Right forelimb (tissue), 1 donor: ENCODE measurements at regions not wholly inside any gene's neighbourhood (a gene's known extent, or its start where the extent isn't known, plus 50 kb on each side); places are given as distances from the start of the nearest gene placed in this dataset.
A peak's percentile ranks its signal among the peaks of the same experiment; 100 is the strongest.

Experiments
- DNase-seq: peaks from one replicate; pipeline ENCODE4 v3.0.0-alpha.2; 2018

- peak; percentile 47 for DNase-seq
Measured at GRCh38 chr16:66004699-66005098, 361.8 kb upstream of the CDH5 start.

GRCh38 chr16:66003201-66003600 lies 363.3 kb upstream of the CDH5 start:
- DNase-seq, result no peak

DNA sequence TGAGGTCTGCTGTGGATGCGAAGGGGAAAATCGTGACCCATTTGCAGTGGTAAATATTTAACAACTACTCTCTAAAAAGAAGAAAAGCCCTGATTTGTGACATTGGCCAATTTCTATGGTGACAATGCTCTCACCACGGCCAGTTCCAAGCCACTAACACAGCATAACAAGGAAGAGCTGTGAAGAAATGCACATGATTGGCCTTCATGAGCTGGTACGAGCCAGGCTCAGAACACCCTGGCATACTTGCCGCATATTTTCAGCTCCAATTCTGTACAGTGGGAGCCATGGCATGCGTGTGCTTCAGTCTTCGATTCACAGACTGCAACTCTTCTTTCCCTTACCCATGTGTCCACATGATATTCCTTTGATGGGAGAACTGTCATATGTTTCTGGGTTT lies 363.9 kb upstream of the CDH5 start:
- no peak for DNase-seq

DNA sequence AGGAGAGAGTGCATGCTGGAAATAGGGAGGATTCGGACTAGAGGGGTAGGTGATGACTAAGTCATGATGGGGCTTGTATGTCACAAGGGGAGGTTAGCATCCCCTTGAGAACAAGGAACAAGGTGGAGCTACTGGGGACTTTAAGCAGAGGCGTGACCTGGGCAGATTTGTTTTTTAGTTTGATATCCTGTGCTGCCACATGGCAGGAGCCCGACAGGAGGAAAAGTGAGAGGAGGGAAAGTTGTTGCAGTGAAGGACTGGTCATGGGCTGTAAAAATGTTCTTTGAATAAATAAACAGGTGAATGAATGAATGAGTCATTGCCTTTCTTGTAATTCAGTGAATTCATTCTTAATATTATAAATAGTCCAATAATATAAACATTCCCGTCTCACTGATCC lies 365.1 kb upstream of the CDH5 start:
- no peak for DNase-seq

- no peak for DNase-seq
Measured at GRCh38 chr16:65998443-65998842, 368.0 kb upstream of the CDH5 start.

- DNase-seq, result no peak
Measured at GRCh38 chr16:65994291-65994690, 372.2 kb upstream of the CDH5 start.

- no peak for DNase-seq
Measured at GRCh38 chr16:65991149-65991701, 375.3 kb upstream of the CDH5 start.

DNA sequence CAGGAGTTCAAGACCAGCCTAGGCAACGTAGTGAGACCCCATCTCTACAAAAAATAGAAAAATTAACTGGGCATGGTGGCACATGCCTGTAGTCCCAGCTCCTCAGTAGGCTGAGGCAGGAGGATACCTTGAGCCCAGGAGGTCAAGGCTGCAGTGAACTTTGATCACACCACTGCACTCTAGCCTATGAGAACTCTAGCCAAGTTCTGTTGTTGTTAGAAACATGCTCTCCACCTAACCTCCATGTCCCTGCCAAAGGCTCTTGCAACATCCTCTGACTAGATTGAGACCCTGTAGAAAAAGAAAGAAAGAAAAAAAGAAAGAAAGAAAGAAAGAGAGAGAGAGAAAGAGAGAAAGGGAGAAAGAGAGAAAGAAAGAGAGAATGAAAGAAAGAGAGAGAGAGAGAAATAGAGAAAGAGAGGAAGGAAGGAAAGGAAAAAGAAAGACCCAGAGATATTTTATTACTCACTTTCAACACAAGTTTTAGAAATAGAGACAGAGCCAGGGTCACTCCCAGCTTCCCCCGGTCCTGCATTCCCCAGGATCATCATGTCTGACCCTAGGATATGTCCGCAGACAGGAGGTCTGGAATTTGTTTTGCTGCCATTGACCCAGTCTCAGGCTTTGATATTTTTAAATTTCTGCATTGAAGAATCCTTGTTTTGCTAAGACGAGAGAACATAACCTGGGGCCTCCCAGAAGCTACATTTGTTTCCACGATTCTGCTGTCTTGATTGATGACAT lies 376.5 kb upstream of the CDH5 start:
- no peak for DNase-seq

DNA sequence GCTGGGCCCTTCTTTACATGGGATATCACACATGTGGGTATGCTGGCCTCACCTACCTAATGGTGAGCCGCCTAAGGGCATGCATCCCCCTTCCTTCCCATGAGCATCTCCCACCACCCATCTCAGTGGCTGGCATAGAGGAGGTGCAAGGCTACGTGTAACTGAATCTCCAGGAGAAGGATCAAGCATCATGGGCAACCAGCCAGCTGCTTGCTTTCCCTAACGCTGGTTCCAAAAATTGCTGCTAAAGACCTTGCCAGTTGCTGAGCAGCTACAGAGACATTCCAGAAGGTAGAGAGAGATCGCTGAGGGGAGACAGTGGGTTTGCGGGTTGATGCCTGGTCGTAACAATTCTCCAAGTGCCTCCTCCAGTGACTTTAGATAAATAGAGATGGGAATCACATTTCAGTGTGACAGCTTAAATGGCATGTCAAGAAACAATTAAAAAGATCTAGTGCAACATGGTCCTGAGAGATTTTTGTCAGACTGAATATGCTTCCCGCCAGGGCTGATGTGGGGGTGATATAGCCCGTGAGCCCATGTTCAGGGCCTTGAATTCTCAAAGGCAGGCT lies 378.4 kb upstream of the CDH5 start:
- no peak for DNase-seq

DNA sequence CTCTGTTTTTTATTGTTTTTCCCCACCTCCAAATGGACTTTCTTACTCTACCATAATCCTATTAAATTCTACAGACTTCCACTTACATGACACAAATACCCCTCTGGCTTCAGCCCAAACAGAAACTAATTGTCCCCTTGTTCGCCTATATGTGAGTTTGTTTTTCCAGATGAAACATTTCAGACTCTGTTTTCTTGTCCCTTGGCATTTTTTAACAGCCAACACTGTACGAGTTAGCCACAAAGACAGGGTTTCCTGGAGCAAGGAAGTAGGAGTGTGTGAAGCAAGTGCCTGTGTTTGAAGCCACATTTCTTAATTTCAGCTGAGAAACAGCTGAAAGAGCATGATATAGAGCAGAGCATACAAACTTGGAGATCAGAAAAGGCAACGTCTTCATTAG lies 382.2 kb upstream of the CDH5 start:
- no peak for DNase-seq

GRCh38 chr16:65981057-65981456 lies 385.4 kb upstream of the CDH5 start:
- no peak for DNase-seq

DNA sequence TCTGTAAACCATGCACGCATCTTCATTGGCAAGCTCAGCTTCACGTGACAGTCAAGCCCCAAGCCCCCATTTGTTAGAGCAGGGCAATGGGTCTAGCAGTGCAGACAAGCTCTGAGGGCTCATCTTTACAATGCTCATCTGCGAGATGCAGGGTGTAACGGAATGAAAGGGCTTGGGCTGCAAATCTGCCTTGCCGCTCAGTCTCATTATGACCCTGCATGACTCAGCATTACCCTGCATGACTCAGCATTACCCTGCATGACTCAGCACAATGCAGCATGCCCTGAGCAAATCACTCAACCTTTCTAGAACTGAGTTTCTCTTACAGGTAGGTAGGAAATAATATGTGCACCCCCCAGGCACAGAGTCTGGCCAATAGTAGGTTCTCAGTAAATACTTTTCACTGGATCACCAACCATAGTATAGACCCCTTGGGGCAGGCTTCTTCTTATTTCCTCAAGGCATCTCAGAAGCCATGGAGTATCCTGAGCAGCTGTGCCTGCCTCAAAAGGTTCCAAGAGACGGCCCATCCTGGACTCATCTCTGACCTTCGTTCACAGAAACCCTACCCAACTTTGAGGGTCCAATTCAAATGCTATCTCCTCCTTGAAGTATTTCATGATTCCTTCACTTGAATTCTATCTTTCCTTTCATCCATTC lies 391.3 kb upstream of the CDH5 start:
- no peak for DNase-seq

- no peak for DNase-seq
Measured at GRCh38 chr16:65967376-65967775, 399.1 kb upstream of the CDH5 start.

DNA sequence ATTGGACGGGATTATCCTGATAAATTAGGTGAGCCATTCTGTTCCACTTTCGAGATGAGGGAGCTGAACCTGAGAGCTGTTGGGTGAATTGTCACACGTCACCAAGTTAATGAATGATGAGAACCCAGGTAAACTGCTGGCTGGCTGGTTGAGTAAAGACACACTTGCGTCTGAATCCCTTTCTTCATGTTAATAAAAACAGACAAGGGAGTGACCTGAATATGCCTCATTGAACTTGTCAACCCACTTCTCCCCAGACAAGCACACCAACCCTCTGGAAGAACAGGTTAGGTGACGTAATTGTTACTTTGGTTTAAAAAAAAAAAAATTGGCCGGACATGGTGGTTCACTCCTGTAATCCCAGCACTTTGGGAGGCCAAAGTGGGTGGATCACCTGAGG lies 400.9 kb upstream of the CDH5 start:
- DNase-seq, result no peak

GRCh38 chr16:65964752-65965151 lies 401.7 kb upstream of the CDH5 start:
- DNase-seq, result no peak

- DNase-seq, result no peak
Measured at GRCh38 chr16:65961476-65962143, 404.9 kb upstream of the CDH5 start.

DNA sequence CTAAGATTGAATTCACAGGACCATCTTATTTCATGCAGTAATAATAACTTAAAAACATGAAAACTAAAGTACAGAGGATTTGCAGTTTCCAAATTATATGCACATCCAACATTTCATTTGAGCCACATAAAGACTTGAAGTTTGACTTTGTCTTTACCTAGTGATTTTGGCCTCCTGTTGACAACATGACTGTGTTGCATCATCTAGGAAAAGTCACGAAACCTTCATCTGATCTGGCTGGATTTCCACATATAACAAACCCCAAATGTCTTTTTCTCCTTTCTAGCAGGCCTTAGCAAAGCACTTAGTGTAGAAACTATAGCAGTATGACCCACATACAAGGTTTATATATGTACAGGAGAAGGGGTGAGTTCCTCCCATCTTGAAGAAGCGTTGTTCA lies 406.5 kb upstream of the CDH5 start:
- no peak for DNase-seq

GRCh38 chr16:65958086-65958485 lies 408.4 kb upstream of the CDH5 start:
- no peak for DNase-seq

- no peak for DNase-seq
Measured at GRCh38 chr16:65956100-65956499, 410.4 kb upstream of the CDH5 start.

- DNase-seq, result no peak
Measured at GRCh38 chr16:65954446-65954845, 412.0 kb upstream of the CDH5 start.

GRCh38 chr16:65950211-65950610 lies 416.3 kb upstream of the CDH5 start:
- DNase-seq, result no peak

DNA sequence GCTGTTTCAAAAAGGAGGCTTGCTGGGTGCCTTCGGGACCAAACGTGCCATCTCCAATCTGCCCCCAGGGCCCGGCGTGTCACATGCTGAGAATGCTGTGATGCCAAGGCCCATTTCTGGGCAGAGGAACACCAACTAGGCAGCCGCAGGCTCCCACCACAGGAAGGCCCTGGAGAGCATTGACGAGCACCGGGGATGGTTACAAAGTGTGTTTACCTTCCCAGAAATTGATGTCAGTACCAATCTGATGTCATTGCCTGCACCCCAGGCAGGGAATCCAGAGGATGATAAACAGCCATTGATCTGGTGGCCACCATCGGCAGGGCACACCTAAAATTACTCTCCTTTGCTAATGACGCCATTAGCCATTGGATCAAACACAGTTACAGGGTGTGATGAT lies 418.1 kb upstream of the CDH5 start:
- no peak for DNase-seq

DNA sequence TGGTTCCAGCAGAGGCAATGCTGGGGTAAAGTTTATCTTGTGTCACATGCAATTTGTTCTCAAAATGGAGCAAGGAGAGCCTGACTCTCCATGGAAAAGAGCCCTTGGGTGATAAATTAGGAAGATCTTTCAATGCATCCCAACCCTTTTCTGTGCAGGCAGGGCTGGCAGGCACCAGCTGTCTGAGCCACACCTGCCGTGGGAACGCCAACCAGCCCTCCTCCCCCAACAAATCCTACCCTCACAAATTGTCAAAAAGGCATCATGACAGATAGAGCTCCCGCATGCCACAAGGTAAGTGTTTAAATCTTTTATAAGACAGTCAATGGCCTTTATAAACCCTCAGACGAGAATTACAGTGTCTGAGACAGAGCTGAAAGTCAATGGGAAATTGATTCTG lies 418.5 kb upstream of the CDH5 start:
- DNase-seq, result no peak

DNA sequence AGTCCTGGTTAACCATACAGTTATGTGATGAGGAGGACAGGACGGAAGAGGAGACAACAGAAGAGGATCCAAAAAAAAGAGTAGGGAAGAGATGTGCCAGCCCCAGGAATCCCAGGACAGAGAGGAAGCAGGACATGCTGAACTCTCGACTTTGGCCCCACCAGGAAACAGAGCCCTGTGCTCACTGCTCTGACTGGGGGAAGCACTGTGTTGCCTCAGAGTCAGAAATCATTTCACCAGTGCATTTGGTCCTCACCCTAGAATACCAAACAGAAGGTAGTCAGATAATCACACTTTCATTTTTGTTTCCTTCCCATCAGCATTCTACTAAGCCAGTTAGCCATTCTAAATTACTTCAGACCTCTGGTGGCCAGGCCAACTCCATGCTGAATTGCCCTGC lies 421.0 kb upstream of the CDH5 start:
- DNase-seq, result no peak
